ENCODE measurements at regions not wholly inside any gene's neighbourhood (a gene's known extent, or its start where the extent isn't known, plus 50 kb on each side); places are given as distances from the start of the nearest gene placed in this dataset.

DNA sequence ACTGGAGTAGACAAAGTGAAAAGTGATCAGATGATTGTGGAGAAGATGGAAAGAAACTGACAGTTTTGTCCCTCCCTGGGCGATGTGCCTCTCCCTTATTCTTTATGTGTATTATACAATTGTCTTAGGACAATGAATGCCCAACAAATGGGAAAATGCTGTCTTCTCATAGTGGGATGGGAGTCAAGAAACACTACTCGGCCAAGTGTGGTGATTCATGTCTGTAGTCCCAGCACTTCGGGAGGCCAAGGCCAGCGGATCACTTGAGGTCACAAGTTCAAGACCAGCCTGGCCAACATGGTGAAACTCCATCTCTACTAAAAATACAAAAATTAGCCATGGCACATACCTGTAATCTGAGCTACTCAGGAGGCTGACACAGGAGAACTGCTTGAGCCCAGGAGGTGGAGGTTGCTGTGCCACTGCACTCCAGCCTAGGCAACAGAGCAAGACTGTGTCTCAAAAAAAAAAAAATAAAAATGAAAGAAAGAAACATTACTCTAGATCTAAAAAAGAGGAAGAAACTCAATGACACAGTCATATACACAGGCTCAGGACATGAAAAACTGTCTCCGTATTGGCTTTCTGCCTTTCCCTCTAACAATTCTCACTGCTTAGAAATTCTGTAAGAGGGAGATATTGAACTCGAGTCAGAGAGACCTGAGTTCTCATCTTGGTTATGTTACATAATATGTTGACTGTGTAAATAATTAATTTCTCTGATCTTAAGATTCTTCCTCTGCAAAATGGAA, 67.9 kb upstream of the TARS1 start:
- Histone ChIP-seq H3K27me3 (ENCODE audit: control insufficient read depth, insufficient read depth, low read length) (no peaks in the 10 kb centered on the region), H3K4me3 (ENCODE audit: low read depth, low read length) (no peak overlapping the region), H3K27ac (ENCODE audit: insufficient read depth, low read length, poor library complexity, severe bottlenecking) (no peak overlapping the region), H3K9me3 (ENCODE audit: control insufficient read depth in 2 of 2, low read length in 2 of 2) (no peaks in the 10 kb centered on the region), H3K36me3 (ENCODE audit: control insufficient read depth, insufficient read depth, low read length) (no peaks in the 10 kb centered on the region), H3K4me1 (ENCODE audit: control insufficient read depth, insufficient read depth, low read length, poor library complexity, severe bottlenecking) (no peaks in the 10 kb centered on the region)
- H3K36me3 Mint-ChIP-seq, result no peaks in the 10 kb centered on the region
- ATAC-seq (ENCODE audit: low read depth in 2 of 2) (no peak), DNase-seq (no peak)
- no peaks in the 10 kb centered on the region for H3K27me3 Mint-ChIP-seq
- H3K4me3 Mint-ChIP-seq, result no peak overlapping the region
- no peak overlapping the region for H3K27ac Mint-ChIP-seq
- no peaks in the 10 kb centered on the region for H3K4me1 Mint-ChIP-seq
- peaks cover 0 to 4% (median 0%) of the 10 kb centered on the region in 7 donors for H3K9me3 Mint-ChIP-seq

DNA sequence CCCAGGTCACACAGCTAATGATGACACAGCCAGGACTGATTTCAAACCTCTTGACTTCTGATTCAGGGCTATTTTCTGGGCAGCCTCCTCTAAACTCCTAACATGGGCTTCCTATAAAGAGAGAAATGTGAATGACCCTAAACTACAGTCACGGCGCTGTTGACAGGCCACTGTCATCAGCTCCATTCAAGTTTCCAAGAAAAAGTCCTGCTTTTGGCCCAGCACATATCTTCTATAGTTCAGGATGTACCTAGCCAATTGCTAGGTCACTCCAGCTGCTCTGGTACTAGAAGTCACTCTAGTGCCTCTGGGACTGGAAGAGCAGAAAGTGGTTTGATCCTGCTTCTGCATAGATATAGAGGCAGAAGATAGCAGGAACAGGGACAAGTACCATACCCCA, 64.9 kb upstream of the TARS1 start:
- no peaks in the 10 kb centered on the region for H3K9me3 ChIP-seq (ENCODE audit: control insufficient read depth in 2 of 2, low read length in 2 of 2)

DNA sequence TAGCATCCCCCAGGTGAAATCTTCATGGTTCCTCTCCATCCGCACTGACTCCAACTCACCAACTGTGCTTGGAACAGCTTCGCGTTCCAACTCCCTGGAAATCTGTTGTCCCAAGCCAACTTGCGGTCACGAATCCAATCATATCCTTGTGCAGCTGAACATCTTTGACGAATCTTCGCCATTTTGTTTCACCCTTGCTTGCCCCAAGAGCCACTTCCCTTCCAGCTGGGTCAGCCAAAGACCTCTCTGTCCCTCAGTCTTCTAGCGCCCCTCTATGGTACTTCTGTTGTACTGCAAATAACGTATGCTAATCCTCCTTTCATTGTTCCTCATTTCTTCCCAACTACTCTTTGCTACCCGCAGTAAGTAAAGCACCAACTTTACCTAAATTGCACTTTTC, 61.0 kb upstream of the TARS1 start:
- Mint-ChIP-seq H3K4me1 (no peaks in the 10 kb centered on the region), H3K4me3 (no peak overlapping the region), H3K9me3 (peaks cover 0 to 15% (median 4%) of the 10 kb centered on the region in 7 donors), H3K27ac (no peak overlapping the region), H3K27me3 (no peaks in the 10 kb centered on the region), H3K36me3 (no peaks in the 10 kb centered on the region)
- no peaks in the 10 kb centered on the region for H3K27me3 ChIP-seq (ENCODE audit: control insufficient read depth, insufficient read depth, low read length)
- H3K4me3 ChIP-seq (ENCODE audit: low read depth, low read length), result no peak overlapping the region
- H3K36me3 ChIP-seq (ENCODE audit: control insufficient read depth, insufficient read depth, low read length), result no peaks in the 10 kb centered on the region
- no peak for DNase-seq
- peaks cover 0 to 9% of the 10 kb centered on the region in 2 experiments for H3K9me3 ChIP-seq (ENCODE audit: control insufficient read depth in 2 of 2, low read length in 2 of 2)
- H3K4me1 ChIP-seq (ENCODE audit: control insufficient read depth, insufficient read depth, low read length, poor library complexity, severe bottlenecking), result no peaks in the 10 kb centered on the region
- no peak for ATAC-seq (ENCODE audit: low read depth in 2 of 2)
- no peak overlapping the region for H3K27ac ChIP-seq (ENCODE audit: insufficient read depth, low read length, poor library complexity, severe bottlenecking)

More for the DNA sequence above, 64.9 kb upstream of the TARS1 start:
- Mint-ChIP-seq H3K4me3 (no peak overlapping the region), H3K9me3 (peaks cover 0 to 4% (median 0%) of the 10 kb centered on the region in 7 donors), H3K27me3 (no peaks in the 10 kb centered on the region), H3K36me3 (no peaks in the 10 kb centered on the region), H3K4me1 (no peaks in the 10 kb centered on the region), H3K27ac (no peak overlapping the region)
- ATAC-seq (ENCODE audit: low read depth in 2 of 2), result no peak
- H3K27me3 ChIP-seq (ENCODE audit: control insufficient read depth, insufficient read depth, low read length), result no peaks in the 10 kb centered on the region
- no peak for DNase-seq
- H3K4me1 ChIP-seq (ENCODE audit: control insufficient read depth, insufficient read depth, low read length, poor library complexity, severe bottlenecking), result no peaks in the 10 kb centered on the region
- no peaks in the 10 kb centered on the region for H3K36me3 ChIP-seq (ENCODE audit: control insufficient read depth, insufficient read depth, low read length)
- H3K4me3 ChIP-seq (ENCODE audit: low read depth, low read length), result no peak overlapping the region
- H3K27ac ChIP-seq (ENCODE audit: insufficient read depth, low read length, poor library complexity, severe bottlenecking), result no peak overlapping the region

DNA sequence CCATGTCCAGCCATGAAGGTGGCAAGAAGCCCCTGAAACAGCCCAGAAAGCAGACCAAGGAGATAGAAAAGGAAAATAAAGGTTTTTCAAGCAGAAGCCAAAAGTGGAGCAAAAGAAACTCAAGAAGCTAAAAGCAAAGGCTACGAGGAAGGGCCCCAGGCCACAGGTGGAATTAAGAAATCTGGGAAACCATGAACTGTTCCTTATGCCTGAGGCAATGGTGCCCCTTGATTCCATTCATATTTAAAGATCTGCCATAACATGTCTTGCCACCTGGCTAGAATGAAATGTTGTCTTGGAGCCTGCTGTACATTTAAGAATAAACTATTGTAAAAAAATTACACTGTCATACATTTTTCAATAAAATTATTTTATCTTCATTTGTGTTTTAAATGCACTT, 59.5 kb upstream of the TARS1 start:
- H3K9me3 ChIP-seq (ENCODE audit: control insufficient read depth in 2 of 2, low read length in 2 of 2), result peaks cover 6 to 12% of the 10 kb centered on the region in 2 experiments
- Mint-ChIP-seq H3K27ac (no peak overlapping the region), H3K9me3 (peaks cover 0 to 22% (median 6%) of the 10 kb centered on the region in 7 donors), H3K36me3 (no peaks in the 10 kb centered on the region), H3K27me3 (no peaks in the 10 kb centered on the region), H3K4me3 (no peak overlapping the region), H3K4me1 (no peaks in the 10 kb centered on the region)
- no peak overlapping the region for H3K27ac ChIP-seq (ENCODE audit: insufficient read depth, low read length, poor library complexity, severe bottlenecking)
- H3K4me1 ChIP-seq (ENCODE audit: control insufficient read depth, insufficient read depth, low read length, poor library complexity, severe bottlenecking), result no peaks in the 10 kb centered on the region
- H3K36me3 ChIP-seq (ENCODE audit: control insufficient read depth, insufficient read depth, low read length), result no peaks in the 10 kb centered on the region
- no peak for ATAC-seq (ENCODE audit: low read depth in 2 of 2)
- H3K27me3 ChIP-seq (ENCODE audit: control insufficient read depth, insufficient read depth, low read length), result no peaks in the 10 kb centered on the region
- DNase-seq, result no peak
- H3K4me3 ChIP-seq (ENCODE audit: low read depth, low read length), result no peak overlapping the region
